HG03095 (cell line): ENCODE measurements at regions not wholly inside any gene's neighbourhood (a gene's known extent, or its start where the extent isn't known, plus 50 kb on each side); places are given as distances from the start of the nearest gene placed in this dataset.
"Not testable (repeated sequence)": the region's sequence is repeated elsewhere in the genome, so short reads cannot be mapped to it uniquely, and the experiment has no call there.

Source experiments
- ATAC-seq: cut with Tn5 transposase; IDR thresholded peaks from one replicate; pipeline ENCODE4 v1.9.1; 2021; ENCODE audit warnings: moderate library complexity; ENCODE audit not compliant: unreplicated experiment

DNA sequence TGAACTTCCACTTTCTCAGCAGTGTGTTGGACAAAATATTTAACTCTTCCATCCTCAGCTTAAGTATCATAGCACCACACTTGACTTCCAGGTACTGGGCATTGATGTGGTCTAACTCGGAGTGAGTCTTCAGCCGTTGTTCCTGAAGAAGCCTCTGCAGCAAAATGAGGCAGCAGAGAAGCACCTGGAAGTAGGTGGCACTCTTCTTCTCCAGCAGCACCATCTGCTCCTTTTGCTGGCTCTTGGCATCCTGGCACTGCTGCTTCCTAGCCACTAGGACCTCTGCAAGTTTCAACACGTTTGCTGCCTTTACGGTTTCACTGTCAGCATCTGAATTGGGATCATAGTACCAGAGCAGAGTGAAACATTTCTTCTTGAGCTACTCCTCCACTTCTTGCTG is 162.5 kb upstream of the GORAB start:
- no peak for ATAC-seq

DNA sequence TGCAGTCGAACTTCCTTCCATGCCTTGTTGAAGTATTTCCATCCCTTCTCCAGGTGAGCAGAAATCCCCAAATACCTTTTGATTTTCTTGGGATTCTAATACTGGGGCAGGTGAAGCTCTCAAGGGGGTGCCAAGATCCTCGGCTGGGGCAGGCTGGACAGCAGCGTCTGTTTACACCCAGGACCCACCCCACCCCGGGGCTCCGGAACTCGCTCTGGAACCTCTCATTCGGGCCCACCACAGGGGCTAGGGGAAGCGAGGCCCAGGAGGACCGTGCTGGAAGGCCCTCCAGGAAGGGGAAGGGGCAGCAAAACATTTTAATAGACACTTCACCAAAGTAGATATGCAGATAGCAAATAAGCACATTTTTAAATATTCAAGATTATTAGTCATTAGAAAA is 161.9 kb upstream of the GORAB start:
- no peak for ATAC-seq

DNA sequence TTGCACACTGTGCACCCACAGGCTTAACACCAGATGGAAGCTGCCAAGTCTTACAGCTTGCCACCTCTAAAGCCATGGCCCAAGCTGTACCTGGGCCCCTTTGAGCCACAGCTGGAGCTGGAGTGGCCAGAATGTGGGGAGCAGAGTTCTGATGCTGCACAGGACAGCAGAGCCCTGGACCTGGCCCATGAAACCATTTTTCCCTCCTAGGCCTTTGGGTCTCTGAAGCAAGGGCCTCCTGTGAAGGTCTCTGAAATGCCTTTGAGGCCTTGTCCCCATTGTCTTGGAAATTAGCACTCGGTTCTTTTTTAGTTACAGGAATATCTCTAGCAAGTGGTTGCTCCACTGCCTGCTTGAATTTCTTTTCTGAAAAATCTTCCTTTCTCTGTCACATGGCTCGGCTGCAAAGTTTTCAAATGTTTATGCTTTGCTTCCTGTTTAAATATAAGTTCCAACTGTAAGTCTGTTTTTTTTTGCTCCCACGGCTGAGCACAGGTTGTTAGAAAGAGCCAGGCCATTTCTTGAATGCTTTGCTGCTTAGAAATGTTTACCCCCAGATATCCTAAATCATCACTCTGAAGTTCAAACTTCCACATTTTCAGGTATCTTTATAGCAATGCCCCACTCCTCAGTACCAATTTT is 156.8 kb upstream of the GORAB start:
- no peak for ATAC-seq

DNA sequence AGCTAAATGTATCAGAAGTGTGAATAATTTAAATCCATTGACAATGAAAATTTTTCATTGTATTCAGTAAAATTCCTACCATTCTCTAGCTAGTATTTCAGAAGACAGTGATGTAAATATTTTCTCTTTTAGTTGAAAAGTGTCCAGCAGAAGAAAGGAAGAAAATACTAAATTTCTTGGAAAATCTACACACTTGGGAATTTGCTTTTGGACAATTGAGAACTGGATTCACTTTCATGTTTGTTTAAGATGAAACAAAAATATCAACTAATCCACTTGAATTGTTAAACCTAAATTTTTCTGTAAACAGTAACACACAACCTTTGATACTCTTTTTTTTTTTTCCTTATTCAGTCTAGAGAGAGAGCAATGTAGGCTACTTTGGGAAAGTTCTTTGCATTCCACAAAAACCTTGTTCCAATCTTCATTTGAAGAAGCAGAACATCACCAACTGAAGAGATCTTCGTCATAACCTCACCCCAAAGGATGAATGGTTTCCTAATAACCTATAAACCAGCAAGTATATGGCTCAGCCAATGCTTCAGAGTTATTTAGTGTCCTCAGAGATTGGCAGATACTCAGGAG is 155.1 kb upstream of the GORAB start:
- ATAC-seq: no peak

DNA sequence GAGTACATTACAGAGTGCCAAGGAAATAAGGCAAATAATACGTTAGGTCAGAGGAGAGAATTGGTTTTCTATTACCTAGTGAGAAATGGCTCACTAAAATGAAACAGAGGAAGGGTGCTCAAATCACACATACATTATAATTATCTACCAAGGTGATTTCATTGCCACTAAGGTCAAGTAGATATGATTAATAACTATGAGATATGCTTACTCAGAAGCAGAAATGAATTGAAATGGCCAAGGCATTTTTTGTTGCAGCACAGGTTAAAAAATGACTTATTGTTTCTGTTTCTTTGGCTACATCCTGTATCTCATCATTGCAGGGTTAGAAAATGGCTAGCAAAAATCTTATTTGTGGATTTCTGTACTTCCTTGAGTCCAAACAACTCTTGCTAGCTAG is 154.5 kb upstream of the GORAB start:
- ATAC-seq: no peak

DNA sequence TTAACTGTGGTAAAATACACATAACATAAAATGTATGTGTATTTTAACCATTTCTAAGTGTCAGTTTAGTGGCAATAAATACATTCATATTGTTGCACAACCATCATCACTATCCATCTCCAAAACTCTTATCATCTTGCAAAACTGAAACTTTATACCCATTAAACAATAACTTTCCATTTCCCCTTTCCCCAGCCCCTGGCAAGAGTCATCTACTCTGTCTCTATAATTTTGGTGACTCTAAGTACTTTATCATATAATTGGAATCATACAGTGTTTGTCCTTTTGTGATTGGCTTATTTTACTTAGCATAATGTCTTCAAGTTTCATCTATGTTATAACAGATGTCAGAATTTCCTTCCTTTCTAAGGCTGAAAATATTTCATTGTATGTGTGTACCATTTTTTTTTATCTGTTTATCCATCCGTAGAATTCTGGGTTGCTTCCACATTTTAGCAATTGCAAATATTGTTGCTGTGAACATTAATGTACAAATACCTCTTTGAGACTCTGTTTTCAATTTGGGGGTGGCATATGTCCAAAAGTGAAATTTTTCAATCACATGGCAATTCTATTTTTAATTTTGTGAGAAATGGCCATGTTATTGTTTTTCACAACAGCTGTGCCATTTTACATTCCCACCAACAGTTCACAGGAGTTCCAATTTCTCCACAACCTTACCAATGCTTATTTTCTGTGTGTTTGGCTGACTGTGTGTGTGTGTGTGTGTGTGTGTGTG is 153.9 kb upstream of the GORAB start:
- ATAC-seq: no peak

DNA sequence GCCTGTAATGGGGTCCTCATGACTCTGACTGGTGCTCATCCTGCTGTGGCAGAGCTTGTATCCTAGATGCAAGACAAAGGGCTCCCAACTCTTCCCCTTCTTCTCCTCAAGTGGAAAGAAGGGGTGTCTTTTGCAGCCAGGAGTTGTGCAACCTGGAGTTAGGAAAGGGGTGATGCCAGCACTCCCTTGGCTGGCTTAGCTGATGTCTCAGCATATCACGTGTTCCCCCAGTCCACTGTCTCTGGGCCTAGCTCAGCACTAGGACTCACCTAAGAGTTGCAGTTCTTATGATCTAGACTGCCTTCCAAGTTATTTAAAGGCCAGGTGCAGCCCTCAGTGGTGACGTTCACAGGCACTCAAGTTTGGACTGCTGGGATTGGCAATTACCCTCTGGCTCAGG is 146.2 kb upstream of the GORAB start:
- ATAC-seq: no peak

DNA sequence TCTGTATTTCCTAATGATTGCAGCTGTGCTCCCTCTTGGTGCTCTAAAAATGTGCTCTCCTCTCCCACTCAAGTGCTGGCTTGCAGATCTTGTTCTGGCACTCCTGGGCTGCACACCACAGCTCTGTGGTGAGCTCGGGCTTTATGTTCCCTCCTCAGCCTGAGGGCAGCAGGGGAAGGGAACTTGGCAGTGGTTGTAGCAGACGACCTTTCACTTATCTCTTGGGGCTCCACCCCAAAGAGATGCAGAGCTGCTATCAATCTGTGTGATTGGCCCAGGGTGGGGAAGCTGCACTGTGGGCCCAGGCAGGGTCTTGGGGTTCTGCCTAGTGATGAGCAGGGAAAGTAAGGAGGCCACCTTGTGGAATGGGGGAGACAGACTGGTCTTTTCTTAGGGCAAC is 143.5 kb upstream of the GORAB start:
- ATAC-seq: no peak

DNA sequence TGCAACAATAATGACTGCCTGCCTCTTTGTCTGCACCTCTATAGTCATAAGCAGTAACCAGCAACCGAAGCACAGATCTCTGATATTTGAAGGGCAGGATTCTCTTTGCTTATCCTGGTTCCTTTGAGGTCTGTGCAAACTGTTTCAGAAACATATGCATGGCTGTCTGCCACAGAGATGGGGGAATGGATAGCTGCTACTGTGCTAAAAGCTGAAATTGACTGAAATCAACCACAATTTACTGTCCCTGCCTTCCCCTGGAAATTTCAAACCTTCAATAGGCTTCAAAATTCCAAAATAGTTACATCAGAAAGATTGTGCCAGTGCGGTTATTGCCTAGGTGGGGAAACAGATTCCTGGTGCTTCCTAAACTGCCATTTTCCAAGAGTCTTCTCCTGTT is 136.8 kb upstream of the GORAB start:
- no peak for ATAC-seq

DNA sequence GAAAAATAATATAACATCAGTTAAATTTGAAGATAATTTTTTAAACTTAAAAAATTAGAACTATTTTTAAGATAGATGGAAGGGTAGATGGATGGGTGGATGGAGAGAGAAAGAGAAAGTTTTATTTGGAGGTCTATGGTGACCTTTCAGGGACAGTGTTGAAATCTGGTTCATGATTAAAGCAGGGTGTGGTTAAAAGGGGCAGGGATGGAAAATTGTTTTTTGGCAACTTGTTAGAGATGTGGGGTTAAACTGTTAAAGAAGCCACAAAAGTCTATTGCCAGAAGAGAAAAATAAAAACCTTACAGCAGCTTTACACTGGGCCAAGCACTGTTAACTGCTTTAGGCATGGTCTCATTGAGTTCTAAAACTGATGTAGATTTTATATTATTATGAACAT is 134.9 kb upstream of the GORAB start:
- ATAC-seq: no peak

DNA sequence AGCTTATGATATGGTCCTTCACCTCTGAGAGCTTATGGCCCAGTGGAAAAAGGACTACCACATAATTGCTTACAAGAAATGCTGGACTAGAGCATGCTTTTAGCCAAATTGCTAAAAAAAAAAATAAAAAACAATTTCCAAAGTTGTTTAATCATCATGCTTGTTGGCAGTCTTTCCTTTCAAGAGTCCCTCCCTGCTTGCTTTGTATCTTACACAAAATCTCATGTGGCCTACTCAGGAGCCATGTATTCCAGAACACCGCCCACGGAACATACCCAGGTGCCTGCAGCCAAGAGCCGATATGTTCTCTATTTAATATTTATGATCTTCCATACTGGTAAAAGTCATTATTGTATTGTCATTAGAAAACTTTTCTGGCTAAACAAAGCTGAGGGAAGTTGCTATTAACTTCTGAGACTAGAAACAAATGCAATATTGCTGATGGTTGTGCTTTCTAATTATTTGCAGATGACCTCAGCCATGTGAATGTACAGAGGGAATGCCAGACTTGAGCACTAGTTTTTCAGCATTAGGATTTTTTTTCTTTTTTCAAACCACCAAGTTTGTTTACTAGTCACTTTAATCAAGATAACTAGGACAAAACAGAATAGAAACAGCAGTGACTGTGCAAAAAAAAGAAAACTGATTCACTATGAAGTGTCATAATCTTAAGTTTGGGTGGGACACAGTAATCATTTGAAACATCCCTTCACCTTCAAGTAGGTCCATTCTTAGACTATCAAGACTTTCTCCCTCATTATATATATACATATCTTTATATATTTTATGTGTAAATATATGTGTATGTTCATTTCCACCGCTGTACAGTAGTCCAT is 129.3 kb upstream of the GORAB start:
- no peak for ATAC-seq

DNA sequence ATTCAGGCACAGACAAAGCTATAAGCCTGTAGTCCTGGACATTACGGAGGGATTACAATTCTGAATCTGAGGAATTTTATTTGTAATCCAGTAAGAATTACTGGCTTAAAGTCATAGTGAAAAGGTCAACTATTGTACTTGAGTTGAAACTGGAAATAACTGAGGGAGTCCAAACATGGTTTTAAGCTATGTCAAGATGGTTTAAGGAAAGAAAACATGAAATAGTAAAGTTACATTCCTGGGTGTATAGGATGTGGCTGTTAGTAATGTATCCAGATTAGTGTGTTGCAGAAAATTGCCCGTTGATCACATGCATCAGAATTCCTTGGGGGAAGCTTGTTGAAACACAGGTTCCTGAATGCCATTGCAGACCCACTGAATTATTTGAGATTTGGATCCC is 124.8 kb upstream of the GORAB start:
- no peak for ATAC-seq

DNA sequence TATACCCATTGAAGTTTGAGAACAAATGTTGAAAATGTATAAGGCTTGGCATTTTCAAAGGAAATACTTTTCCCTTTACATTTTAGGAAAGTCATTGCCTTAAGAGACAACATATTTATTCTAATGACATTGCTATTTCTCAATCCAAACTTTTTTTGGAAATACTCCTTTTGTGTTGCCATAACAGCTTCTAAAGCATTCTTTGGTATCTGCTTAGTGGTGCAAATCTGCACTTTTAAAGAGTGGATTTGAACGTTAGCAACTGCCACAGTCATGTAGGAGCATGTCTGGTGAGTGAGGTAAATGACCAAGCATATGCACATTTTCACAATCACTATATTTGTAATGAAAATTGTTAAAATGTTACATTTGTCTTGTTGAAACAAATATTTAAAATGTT is 124.4 kb upstream of the GORAB start:
- no peak for ATAC-seq

DNA sequence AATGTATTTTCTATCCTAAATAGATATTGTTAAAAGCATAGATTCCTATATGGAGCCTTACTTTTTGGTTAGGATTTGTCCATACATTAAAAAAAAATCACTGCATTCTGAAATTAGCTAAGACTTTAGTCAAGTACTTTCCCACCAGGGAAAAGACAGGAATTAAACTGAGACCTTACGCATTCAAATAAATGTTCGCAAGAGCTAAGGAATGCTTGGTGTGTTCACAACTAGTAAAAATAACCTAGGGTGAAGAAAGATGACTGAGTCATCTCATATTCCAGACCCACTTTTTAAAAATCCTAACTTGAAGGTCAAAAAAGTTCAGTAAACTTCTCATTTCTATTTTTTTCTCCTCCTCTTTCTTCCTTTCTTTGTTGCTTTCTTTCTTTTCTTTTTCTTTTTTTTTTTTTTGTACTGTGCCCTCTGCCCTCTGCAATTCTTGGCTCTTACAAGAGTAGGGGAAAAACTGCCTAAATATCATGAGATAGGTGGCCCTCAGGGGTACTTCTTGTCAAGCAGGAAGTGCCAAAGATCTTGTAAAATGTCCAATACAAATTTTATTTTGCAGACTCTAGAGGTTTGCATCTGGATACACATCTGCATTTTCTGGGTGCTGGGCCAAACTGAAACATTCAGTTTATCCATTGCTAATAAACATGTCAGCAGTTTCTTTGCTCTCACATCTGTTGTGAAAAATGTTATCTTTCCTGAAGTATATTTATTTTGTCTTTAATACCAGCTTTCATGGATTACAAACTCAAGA is 121.4 kb upstream of the GORAB start:
- ATAC-seq: no peak

DNA sequence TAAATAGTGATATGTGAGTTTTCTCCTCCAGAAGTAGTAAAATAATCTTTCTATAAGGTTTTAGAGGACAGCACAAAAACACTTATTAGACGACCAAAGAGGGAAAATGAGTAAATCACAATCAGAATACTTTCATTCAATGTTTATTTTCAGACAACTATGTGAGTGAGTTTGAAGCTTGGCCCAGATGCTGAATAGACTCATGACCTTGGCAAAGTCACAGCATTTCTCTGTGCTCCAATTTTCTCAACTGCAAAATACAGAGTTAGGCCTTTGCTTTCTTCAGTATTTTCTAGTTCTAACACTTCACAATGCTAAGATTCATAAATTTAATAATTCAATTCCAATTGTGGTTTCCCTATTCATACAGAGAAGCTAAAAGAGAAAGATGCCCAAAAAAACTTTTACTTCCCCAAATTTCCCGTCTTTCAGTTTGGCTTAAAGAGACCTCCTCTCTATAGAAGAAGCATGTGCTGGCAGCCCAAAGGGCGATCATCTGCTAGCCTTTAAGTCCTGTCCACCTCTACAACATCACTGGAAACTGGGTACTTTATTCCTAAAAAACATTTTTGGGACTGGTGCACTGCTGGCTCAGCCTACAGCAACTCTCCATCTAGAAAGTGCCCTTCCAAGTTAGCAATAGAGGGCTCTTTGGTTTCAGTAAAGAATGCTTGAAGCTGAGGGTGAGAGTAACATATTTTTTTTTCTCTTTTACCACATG is 116.8 kb upstream of the GORAB start:
- no peak for ATAC-seq

DNA sequence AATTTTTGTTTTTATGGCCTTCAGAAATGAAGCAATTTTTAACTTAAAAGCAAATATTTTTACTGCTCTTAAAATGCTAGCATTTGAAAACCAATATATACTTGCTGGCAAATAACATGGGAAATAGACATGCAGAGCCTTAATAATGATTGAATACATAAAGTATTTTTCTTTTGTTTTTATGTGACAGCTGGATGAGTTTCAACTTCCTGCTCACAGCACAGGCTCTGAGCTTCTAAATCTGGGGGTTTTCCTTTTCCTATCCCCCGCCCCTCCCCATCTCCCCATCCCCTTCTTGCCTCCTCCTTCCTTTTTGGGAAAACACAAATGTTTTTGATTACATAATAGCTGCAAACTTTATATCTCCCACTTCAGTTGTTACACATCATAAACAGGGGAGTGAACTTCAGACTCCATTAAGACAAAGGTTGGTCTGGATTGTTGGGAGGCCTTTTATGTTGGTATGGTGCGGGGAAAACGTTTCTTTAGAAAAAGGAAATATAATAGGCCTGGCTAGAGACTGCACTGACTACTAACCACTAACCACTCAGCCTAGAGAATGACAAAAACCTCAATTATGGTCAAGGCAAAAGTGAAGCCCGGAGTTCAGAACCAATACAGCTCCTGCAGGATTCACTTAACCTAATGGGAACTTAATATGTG is 116.1 kb upstream of the GORAB start:
- ATAC-seq: no peak

DNA sequence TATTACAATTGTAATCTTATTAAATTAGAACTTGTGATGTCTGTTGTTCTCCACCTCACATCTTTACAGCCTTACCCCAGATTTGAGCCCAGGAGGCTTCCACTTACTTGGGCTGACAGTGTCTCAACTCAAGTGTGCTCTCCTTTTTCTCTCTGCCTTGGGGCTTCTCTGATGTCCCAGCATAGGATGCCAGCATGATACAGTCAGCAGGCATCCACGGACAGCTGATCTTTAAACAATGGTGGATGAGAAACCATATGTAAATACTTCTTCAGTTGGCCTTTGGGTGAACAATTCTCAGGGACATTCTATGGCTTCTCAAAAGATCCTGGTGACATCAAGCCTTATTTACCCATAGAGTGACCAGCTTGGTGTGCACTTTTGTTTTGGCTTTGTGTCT is 107.6 kb upstream of the GORAB start:
- no peak for ATAC-seq

DNA sequence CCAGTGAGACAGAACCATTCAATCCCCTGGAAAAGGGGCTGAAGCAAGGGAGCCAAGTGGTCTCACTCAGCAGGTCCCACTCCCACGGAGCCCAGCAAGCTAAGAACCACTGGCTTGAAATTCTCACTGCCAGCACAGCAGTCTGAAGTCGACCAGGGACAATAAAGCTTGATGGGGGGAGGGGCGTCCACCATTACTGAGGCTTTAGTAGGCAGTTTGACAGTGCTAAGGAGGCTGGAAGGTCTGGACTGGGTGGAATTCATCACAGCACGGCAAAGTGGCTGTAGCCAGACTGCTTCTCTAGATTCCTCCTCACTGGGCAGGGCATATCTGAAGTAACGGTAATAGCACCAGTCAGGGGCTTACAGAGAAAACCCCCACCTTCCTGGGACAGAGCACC is 105.4 kb upstream of the GORAB start:
- no peak for ATAC-seq

DNA sequence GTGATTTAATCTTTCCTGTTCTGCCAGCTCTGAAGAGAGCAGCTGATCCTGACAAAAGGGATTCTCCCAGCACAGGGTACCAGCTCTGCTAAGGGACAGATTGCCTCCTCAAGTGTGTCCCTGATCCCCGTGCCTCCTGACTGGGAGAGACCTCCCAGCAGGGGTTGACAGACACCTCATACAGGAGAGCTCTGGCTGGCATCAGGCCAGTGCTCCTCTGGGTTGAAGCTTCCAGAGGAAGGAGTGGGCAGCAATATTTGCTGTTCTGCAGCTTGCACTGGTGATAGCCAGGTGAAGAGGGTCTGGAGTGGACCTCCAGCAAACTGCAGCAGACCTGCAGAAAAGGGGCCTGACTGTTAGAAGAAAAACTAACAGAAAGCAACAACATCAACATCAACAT is 105.0 kb upstream of the GORAB start:
- ATAC-seq: not testable (repeated sequence)

DNA sequence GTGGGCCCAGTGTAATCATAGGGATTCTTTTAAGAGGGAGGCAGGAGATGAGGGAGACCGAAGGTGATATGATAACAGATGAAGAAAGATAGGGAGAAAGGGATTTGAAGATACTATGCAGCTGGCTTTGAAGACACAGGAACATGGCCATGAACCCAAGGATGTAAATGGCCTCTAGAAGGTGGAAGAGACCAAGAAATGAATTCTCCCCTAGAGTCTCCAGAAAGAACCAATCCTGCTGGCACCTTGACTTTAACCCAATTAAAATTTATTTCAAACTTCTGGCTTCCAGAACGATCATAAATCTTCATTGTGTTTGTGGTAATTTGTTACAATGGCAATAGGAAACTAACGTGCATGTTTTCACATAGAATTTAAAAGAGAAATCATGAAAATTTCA is 95.0 kb upstream of the GORAB start:
- ATAC-seq: no peak
